ENCODE measurements at regions not wholly inside any gene's neighbourhood (a gene's known extent, or its start where the extent isn't known, plus 50 kb on each side); places are given as distances from the start of the nearest gene placed in this dataset.

DNA sequence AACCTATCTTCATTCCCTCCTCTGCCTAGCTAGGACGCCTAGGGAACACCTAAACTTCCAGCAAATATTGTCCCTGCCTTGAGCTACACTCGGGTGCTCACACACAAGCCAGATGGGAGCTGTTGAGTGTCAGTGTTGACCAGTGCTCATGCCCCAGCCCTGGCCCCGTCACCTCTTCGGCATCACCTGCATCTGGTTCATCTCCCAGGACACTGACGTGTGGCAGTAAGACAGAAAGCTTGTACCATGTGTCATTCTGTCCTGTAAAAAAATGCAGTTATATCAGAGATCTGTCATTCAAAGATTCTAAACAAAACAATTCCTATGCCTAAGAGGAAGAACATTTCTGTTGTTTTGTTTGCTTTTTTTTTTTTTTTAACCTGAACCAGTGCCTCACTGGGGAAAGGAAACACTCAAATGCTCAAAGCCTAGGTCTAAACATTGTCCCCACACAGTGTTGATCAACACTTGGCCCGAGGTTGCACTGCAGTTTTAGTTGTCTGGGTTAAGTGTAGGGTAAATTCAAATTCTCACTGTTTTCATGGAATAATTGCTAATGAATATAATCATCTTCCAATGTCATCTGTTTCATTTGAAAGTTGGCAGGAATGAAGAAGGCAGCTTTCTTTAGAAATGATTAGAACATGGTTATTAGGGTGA, 102.7 kb upstream of the SASH1 start:
- TF ChIP-seq, protein P1, sequence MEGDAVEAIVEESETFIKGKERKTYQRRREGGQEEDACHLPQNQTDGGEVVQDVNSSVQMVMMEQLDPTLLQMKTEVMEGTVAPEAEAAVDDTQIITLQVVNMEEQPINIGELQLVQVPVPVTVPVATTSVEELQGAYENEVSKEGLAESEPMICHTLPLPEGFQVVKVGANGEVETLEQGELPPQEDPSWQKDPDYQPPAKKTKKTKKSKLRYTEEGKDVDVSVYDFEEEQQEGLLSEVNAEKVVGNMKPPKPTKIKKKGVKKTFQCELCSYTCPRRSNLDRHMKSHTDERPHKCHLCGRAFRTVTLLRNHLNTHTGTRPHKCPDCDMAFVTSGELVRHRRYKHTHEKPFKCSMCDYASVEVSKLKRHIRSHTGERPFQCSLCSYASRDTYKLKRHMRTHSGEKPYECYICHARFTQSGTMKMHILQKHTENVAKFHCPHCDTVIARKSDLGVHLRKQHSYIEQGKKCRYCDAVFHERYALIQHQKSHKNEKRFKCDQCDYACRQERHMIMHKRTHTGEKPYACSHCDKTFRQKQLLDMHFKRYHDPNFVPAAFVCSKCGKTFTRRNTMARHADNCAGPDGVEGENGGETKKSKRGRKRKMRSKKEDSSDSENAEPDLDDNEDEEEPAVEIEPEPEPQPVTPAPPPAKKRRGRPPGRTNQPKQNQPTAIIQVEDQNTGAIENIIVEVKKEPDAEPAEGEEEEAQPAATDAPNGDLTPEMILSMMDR (IDR thresholded peaks at IDR 0.05; ENCODE audit: low read depth, low read length), result no peak
- no peak for TF ChIP-seq MYC (IDR thresholded peaks at IDR 0.05; ENCODE audit: low read depth, low read length)
- TF ChIP-seq POLR2A (IDR thresholded peaks at IDR 0.05; ENCODE audit: extremely low read depth, insufficient read length), result no peak
